Stomach smooth muscle (tissue), 2 donors: ENCODE measurements at regions not wholly inside any gene's neighbourhood (a gene's known extent, or its start where the extent isn't known, plus 50 kb on each side); places are given as distances from the start of the nearest gene placed in this dataset.

ENCODE experiments used
- H3K27ac ChIP-seq: one replicate; pipeline ENCODE4 v1.7.0; 2013; ENCODE audit warnings: mild to moderate bottlenecking, low read length, inconsistent platforms
- H3K27me3 ChIP-seq, 2 donors: one replicate each; pipeline ENCODE4 v1.7.0; 2013; ENCODE audit warnings: low read length in 2 of 2; ENCODE audit not compliant: insufficient read depth in 2 of 2, control insufficient read depth in 1 of 2
- H3K36me3 ChIP-seq, 2 donors: one replicate each; pipeline ENCODE4 v1.7.0; 2013; ENCODE audit warnings: low read length in 2 of 2; ENCODE audit not compliant: control insufficient read depth in 2 of 2, insufficient read depth in 2 of 2
- H3K4me1 ChIP-seq: one replicate; pipeline ENCODE4 v1.7.0; 2013; ENCODE audit warnings: low read length; ENCODE audit not compliant: control insufficient read depth, insufficient read depth
- H3K4me3 ChIP-seq, 2 donors: one replicate each; pipeline ENCODE4 v1.7.0; 2013; ENCODE audit warnings: low read length in 2 of 2
- H3K9ac ChIP-seq, 2 donors: one replicate each; pipeline ENCODE4 v1.7.0; 2013; ENCODE audit warnings: low read length in 2 of 2, mild to moderate bottlenecking in 1 of 2
- H3K9me3 ChIP-seq, 2 donors: one replicate each; pipeline ENCODE4 v1.7.0; 2013; ENCODE audit warnings: low read length in 2 of 2; ENCODE audit not compliant: control insufficient read depth in 2 of 2
- donor health status: healthy.
- donor health status: Pancreatic carcinoma.

GRCh38 chr2:23200068-23200786 is 184.8 kb upstream of the KLHL29 start:
- no peak overlapping the region for H3K27ac ChIP-seq
- peaks cover 0 to 7% of the 10 kb centered on the region in 2 donors for H3K9me3 ChIP-seq
- H3K9ac ChIP-seq, result no peak overlapping the region
- no peak overlapping the region for H3K4me3 ChIP-seq
- H3K27me3 ChIP-seq, result no peaks in the 10 kb centered on the region
- H3K36me3 ChIP-seq, result no peaks in the 10 kb centered on the region
- H3K4me1 ChIP-seq, result peaks cover 4% of the 10 kb centered on the region

DNA sequence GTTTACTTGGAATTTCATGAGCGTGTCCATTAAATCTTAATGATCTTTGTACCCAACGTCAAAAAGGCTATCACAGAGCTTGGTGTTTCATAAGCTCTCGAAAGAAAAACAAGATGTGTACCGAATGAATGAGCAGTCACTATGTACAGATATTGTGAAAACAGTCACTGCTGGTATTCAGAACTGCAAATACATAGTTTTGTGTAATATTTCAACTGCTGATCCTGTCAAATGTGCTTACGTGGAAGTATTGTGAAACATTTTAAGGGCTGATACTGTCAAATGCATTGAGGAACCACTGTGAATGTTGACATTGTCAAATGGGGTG is 184.2 kb upstream of the KLHL29 start:
- H3K27ac ChIP-seq, result no peak overlapping the region

DNA sequence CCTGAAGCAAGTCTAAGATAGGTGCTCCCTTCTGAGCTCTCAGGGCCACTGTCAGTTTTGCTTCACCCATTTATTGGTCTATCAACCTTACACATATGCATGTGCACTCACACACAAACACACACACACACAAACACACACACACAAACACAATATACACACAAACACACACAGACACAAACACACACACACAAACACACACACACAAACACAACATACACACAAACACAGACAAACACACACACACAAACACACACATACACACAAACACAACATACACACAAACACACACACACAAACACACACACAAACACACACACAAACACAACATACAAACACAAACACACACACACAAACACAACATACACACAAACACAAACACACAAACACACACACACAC is 181.6 kb upstream of the KLHL29 start:
- Histone ChIP-seq H3K9me3 (peaks cover 0 to 7% of the 10 kb centered on the region in 2 donors), H3K9ac (no peak overlapping the region), H3K27ac (no peak overlapping the region), H3K4me1 (peaks cover 4% of the 10 kb centered on the region), H3K36me3 (no peaks in the 10 kb centered on the region), H3K27me3 (no peaks in the 10 kb centered on the region), H3K4me3 (no peak overlapping the region)

More for the DNA sequence above, 184.2 kb upstream of the KLHL29 start:
- H3K4me3 ChIP-seq, result no peak overlapping the region
- H3K9ac ChIP-seq, result no peak overlapping the region
- H3K27me3 ChIP-seq, result no peaks in the 10 kb centered on the region
- H3K4me1 ChIP-seq, result peaks cover 4% of the 10 kb centered on the region
- H3K36me3 ChIP-seq, result no peaks in the 10 kb centered on the region
- peaks cover 0 to 7% of the 10 kb centered on the region in 2 donors for H3K9me3 ChIP-seq

DNA sequence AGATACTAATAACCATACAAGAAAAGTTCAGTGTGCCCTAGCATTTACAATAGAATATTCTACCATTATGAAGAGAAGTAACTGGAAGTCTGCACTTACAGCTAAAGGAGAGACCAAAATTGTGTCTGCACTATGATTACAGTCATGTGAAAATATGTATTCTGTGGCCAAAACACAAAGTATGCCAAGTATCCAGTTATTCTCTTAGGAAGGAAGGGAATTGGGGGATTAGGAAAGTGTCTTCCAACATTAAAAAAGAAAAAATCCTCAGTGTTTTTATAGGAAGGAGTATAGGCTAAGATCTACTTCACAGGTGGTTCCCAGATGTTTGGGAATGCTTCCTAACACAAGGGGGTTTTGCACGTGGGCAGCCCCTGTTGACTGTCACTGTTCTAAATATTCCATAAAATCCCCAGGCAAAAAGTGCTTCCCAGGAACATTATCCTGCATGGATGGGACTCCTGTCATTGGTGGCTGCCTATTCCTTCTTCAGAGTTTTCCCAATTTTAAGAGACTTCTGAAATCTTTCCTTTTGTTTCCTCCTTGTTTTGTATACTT is 180.2 kb upstream of the KLHL29 start:
- H3K36me3 ChIP-seq, result no peaks in the 10 kb centered on the region
- H3K9ac ChIP-seq, result no peak overlapping the region
- no peaks in the 10 kb centered on the region for H3K27me3 ChIP-seq
- H3K9me3 ChIP-seq, result peaks cover 0 to under 1% of the 10 kb centered on the region in 2 donors
- H3K4me1 ChIP-seq, result peaks cover 4% of the 10 kb centered on the region
- H3K27ac ChIP-seq, result no peak overlapping the region
- H3K4me3 ChIP-seq, result no peak overlapping the region

GRCh38 chr2:23206650-23207049 is 178.3 kb upstream of the KLHL29 start:
- Histone ChIP-seq H3K36me3 (no peaks in the 10 kb centered on the region), H3K4me1 (peaks cover 4% of the 10 kb centered on the region), H3K27me3 (no peaks in the 10 kb centered on the region), H3K4me3 (no peak overlapping the region), H3K9me3 (no peaks in the 10 kb centered on the region), H3K27ac (no peak overlapping the region), H3K9ac (no peak overlapping the region)

- H3K27me3 ChIP-seq, result no peaks in the 10 kb centered on the region
- no peak overlapping the region for H3K4me3 ChIP-seq
- H3K27ac ChIP-seq, result no peak overlapping the region
- H3K4me1 ChIP-seq, result peaks cover 4% of the 10 kb centered on the region
- no peaks in the 10 kb centered on the region for H3K36me3 ChIP-seq
- H3K9me3 ChIP-seq, result no peaks in the 10 kb centered on the region
- no peak overlapping the region for H3K9ac ChIP-seq
These were observed 177.1 kb upstream of the KLHL29 start for GRCh38 chr2:23207871-23208270.

DNA sequence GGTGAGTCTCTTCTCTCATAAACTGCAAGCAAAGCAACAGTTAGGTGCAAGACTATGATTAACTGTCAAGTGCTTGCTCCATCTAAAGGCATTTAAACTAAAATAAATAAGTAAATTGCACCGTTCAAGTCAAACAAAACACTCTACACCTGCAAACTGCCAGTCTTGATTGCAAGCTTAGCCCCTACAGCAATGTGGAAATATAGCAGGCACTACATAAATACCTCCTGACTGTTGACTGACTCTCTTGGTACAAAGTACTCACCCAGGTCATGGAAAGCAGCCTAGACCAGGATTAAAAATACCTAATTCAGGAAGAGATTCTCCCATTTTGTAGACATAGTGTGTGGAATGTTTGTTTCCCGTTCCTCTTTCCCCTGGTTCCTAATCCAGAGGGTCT is 176.6 kb upstream of the KLHL29 start:
- H3K4me3 ChIP-seq, result no peak overlapping the region

DNA sequence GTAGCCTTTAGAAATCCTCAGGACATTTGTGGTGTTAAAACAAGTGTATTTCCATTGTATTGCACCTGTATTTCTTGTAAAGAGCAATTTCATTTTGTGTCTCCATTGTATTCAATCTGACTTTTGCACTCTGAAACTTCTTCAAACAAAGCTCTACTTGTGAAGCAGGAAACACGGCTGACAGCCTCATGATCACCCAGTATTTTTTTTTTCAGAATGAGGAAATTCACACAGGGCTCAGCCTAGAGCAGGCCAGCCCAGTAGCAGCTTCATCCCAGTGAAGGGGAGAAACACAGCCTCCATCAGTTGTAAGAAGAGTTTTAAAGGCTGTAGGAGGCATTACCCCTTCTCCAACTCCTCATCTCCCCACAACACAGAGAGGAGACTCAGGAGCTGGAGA is 175.9 kb upstream of the KLHL29 start:
- Histone ChIP-seq H3K36me3 (no peaks in the 10 kb centered on the region), H3K4me1 (peaks cover 4% of the 10 kb centered on the region), H3K9ac (no peak overlapping the region), H3K9me3 (no peaks in the 10 kb centered on the region), H3K27ac (no peak overlapping the region), H3K4me3 (no peak overlapping the region), H3K27me3 (no peaks in the 10 kb centered on the region)

More for the DNA sequence above, 176.6 kb upstream of the KLHL29 start:
- Histone ChIP-seq H3K9ac (no peak overlapping the region), H3K27me3 (no peaks in the 10 kb centered on the region), H3K36me3 (no peaks in the 10 kb centered on the region), H3K27ac (no peak overlapping the region), H3K9me3 (no peaks in the 10 kb centered on the region), H3K4me1 (peaks cover 4% of the 10 kb centered on the region)

GRCh38 chr2:23211987-23212583 is 172.9 kb upstream of the KLHL29 start:
- Histone ChIP-seq H3K4me1 (no peaks in the 10 kb centered on the region), H3K9ac (no peak overlapping the region), H3K4me3 (no peak overlapping the region), H3K27ac (no peak overlapping the region), H3K9me3 (peaks cover 0 to 12% of the 10 kb centered on the region in 2 donors), H3K27me3 (no peaks in the 10 kb centered on the region), H3K36me3 (no peaks in the 10 kb centered on the region)

DNA sequence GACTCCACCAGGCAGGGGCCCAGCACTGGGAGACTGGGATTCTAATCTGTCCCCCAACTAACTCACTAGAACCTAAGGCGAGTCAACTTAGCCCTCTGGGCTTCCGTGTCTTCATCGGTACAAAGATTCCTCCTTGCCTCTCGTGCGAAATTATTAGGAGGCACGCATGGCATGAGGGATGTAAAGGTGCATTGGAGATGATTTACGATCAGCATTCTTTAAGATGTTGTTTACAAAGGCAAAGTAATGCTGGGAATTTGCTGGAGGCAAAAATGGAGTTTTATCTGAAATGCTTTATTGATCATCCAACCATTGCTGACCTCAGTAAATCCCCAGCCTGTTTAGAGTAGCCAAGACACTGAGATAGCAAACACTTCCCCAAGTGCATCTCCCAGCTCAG is 171.8 kb upstream of the KLHL29 start:
- no peaks in the 10 kb centered on the region for H3K36me3 ChIP-seq
- H3K4me1 ChIP-seq, result no peaks in the 10 kb centered on the region
- no peak overlapping the region for H3K4me3 ChIP-seq
- no peak overlapping the region for H3K27ac ChIP-seq
- no peaks in the 10 kb centered on the region for H3K27me3 ChIP-seq
- H3K9ac ChIP-seq, result no peak overlapping the region
- peaks cover 0 to 12% of the 10 kb centered on the region in 2 donors for H3K9me3 ChIP-seq

GRCh38 chr2:23215016-23215415 is 170.0 kb upstream of the KLHL29 start:
- Histone ChIP-seq H3K9me3 (peaks cover 0 to 12% of the 10 kb centered on the region in 2 donors), H3K9ac (no peak overlapping the region), H3K27me3 (no peaks in the 10 kb centered on the region), H3K4me3 (no peak overlapping the region), H3K36me3 (no peaks in the 10 kb centered on the region), H3K27ac (no peak overlapping the region), H3K4me1 (no peaks in the 10 kb centered on the region)
